Activated T-cell treated with anti-CD3 and anti-CD28 coated beads for 4 hours (primary cell): ENCODE measurements at regions not wholly inside any gene's neighbourhood (a gene's known extent, or its start where the extent isn't known, plus 50 kb on each side); places are given as distances from the start of the nearest gene placed in this dataset.
"Not testable (repeated sequence)": the region's sequence is repeated elsewhere in the genome, so short reads cannot be mapped to it uniquely, and the experiment has no call there.

ENCODE experiments used
- DNase-seq: peaks from one replicate; pipeline ENCODE4 v3.0.0-alpha.2; 2020

GRCh38 chr21:14903172-14903865, 161.5 kb downstream of the NRIP1 start:
- DNase-seq: no peak

- DNase-seq: no peak
Observed at GRCh38 chr21:14901482-14901958, 163.3 kb downstream of the NRIP1 start.

GRCh38 chr21:14900611-14901010, 164.2 kb downstream of the NRIP1 start:
- no peak for DNase-seq

- DNase-seq: no peak
Observed at GRCh38 chr21:14900058-14900457, 164.7 kb downstream of the NRIP1 start.

DNA sequence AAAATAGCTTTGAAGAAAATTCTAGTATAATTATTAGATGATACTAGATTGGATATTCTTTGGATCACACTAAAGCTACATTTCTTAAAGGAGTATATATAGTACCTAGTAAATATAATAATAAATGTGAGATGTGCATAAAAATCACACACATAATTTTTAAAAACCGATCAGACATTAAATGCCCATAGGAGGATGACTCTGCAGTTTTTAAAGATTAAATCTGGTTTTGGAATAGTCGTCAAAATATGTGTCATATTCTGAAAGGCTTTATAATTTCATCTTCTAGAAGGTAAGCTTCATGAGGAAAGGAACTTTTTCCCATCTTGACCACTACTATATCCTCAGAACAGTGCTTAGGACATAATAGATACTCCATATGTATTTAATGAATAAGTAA, 169.0 kb downstream of the NRIP1 start:
- no peak for DNase-seq

DNA sequence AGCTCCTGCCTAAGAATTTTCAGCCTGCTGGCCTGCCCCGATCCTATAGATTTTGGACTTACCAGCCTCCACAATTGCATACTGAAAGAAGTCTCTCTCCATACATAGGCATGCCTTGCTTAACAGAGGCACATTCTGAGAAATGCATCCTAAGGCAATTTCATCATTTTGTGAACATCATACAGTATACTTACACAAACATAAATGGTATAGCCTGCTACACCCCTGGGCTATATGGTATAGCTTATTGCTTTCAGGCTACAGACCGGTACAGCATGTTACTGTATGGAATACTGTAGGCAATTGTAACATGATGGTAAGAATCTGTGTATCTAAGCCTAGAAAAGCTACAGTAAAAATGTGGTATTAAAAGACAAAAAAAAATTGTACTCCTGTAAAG, 174.7 kb downstream of the NRIP1 start:
- DNase-seq: no peak

GRCh38 chr21:14889080-14889810, 175.6 kb downstream of the NRIP1 start:
- DNase-seq: no peak

- no peak for DNase-seq
Observed at GRCh38 chr21:14888202-14888601, 176.6 kb downstream of the NRIP1 start.

DNA sequence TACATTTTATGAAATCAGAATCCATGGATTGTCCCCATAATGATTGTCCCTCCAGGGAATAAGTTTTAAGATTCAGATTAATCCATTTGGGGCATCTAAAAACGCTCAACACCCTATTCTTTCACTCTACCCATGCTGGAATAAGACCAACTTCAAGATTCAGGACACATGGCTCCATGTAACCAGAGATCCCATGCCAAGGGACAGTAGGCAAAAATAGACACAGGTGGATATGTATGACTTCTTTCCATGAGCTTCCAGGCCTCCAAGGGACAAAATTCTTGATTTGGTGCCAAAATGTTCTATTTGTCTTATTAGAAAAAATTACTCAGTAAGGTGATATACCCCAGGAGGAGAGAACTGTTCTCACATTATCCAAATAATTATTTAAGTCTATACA, 178.8 kb downstream of the NRIP1 start:
- no peak for DNase-seq

DNA sequence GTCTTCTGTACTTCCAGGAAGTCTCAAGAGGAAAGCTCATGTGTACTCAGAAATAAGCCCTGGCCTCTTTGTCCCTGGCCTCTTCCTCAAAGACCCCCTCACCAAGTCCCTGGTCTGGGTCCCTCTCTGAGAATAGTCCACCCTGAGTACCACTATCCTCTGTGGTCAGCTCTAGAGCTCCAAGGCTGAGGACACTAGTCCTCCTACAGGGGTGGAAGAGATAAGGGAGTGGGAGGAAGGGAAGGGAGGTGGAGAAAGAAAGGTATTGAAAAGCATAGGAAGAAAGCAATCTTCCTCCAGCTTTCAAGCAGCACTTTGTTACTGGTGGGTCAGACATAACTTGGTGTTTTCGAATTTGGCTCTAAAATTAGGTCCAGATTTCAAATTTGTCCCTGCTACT, 181.4 kb downstream of the NRIP1 start:
- DNase-seq: no peak

GRCh38 chr21:14882545-14882944, 182.3 kb downstream of the NRIP1 start:
- not testable (repeated sequence) for DNase-seq

DNA sequence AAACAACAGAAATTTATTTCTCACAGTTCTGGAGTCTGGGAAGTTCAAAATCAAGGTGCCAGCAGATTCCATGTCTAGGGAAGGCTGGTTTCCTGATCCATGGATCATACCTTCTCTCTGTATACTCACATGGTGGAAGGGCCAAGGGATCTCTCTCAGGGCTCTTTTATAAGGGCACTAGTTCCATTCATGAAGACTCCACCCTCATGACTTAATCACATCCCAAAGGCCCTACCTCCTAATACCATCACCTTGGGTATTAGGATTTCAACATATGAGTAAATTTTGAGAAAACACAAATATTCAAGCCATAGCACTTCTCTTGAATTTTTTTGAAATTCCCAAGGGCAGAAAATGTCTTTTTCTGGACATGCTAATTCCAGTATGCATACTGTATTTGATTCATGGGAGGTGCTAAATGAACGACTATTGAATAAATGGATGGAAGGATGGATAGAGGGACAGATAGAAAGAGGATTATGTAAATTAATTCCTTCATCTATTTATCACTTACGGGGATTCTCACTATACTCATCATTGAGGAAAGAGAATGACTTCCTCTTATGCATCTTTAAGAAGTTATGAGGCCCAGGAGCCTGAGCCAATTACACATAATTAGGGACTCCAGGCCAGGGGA, 182.8 kb downstream of the NRIP1 start:
- no peak for DNase-seq

DNA sequence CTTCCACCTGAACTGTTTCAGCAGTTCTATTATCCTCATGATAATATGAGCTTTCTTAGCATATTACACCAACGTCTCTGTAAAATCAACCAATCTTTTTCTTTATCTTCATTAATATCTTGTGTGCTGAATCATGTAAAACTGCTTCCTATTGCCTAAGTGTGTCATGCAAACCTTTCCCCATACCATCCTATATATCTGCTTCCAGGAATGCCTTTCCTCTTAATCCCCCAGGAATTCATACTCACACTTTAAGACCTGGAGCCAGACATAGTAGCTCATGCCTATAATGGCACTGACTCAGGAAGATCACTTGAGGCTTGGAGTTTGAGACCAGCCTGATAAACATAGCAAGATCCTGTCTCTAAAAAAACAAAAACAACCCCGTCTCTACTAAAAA, 183.9 kb downstream of the NRIP1 start:
- no peak for DNase-seq

- DNase-seq: no peak
Observed at GRCh38 chr21:14879458-14879857, 185.3 kb downstream of the NRIP1 start.

- no peak for DNase-seq
Observed at GRCh38 chr21:14878971-14879370, 185.8 kb downstream of the NRIP1 start.

- DNase-seq: no peak
Observed at GRCh38 chr21:14877581-14878228, 187.1 kb downstream of the NRIP1 start.

DNA sequence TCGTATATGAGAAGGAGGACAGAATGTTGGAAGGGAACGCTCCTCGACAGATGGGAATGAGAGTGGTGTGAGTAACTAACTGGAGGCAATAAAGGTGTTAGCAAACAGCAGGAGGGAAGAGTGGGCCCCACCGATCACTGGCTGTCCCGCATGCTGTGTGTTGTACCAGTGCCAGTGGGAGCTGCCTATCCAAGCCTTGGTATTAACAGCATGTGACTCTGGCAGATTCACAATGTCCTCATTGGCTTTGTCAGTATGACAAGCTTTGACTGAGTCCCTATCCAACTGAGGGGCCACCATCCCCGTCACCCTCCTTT, 188.3 kb downstream of the NRIP1 start:
- DNase-seq: no peak

GRCh38 chr21:14875704-14876523, 188.9 kb downstream of the NRIP1 start:
- DNase-seq: no peak

- DNase-seq: no peak
Observed at GRCh38 chr21:14875186-14875585, 189.6 kb downstream of the NRIP1 start.

DNA sequence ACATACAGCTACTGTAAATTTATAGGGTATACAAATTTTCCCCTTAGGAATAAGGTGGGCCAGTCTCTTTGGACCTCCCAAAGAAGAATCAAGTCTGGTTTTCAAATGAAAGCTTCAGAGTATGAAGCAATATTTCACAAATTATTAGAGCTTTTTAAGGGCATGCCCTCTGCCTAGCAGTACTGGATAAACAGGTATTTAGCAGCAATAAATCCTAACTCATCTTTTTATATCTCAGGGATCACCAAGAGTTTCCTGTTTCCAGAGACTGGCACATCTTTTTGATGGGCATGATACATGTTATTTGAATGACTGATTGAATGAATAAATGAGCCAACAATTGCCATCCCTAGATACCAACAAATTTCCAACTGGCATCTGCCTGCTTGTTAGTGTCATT, 190.4 kb downstream of the NRIP1 start:
- DNase-seq: no peak

DNA sequence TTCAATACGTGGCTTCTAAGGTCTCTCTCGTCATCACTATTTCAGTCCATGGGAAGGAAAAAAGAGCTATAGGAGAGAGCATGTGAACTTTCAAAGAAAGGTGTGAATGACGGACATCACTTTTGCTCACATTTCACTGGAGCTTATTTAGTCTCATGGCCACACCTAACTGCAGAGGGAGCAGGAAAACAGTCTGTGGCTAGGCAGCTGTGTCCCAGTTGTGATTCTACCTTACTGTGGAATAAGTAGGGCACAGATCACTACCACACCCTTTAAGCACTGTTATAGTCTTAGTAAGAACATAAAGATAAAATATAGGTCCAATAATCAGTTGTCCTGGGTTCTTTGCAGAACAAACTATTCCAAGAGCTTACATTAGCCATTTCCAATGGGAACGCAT, 192.9 kb downstream of the NRIP1 start:
- no peak for DNase-seq

GRCh38 chr21:14870853-14871149, 194.0 kb downstream of the NRIP1 start:
- no peak for DNase-seq
